HEK293 (cell line): ENCODE measurements at regions not wholly inside any gene's neighbourhood (a gene's known extent, or its start where the extent isn't known, plus 50 kb on each side); places are given as distances from the start of the nearest gene placed in this dataset.

Experiments
- CTCF ChIA-PET: fragments of 350-600 bp; formaldehyde crosslinking; extraction: SDS; loops from one replicate; lab custom pipeline; 2021; ENCODE audit warnings: antibody characterized with exemption; lab: Yijun Ruan, JAX
- POLR2A ChIA-PET: fragments of 300-600 bp; formaldehyde crosslinking; extraction: SDS; loops from one replicate; lab custom pipeline; 2020; ENCODE audit warnings: antibody characterized with exemption, inconsistent platforms; lab: Yijun Ruan, JAX
- H3K27ac ChIP-seq: fragments of 200-500 bp; sonication (Bioruptor generic); 2 replicates; pipeline ENCODE4 v1.5.1; 2014; ENCODE audit warnings: low read depth, low read length, control low read depth, inconsistent platforms; ENCODE audit errors: extremely low read depth
- H3K36me3 ChIP-seq, 2 experiments: fragments of 200-500 bp in 1 of 2; sonication (Bioruptor generic) in 1 of 2; 1 replicate in 1 of 2; 2 replicates in 1 of 2; pipeline ENCODE4 v1.5.1; 2014 to 2017; ENCODE audit warnings: inconsistent platforms in 2 of 2, low read length in 2 of 2; ENCODE audit not compliant: control insufficient read depth in 2 of 2, insufficient read depth in 1 of 2
- H3K4me1 ChIP-seq: fragments of 200-500 bp; sonication (Bioruptor generic); 2 replicates; pipeline ENCODE4 v1.5.1; 2014; ENCODE audit warnings: mild to moderate bottlenecking, low read length, inconsistent platforms; ENCODE audit not compliant: control insufficient read depth, insufficient read depth
- H3K4me3 ChIP-seq: 2 replicates; pipeline ENCODE4 v1.5.1; 2011; ENCODE audit warnings: low read depth, mild to moderate bottlenecking, control low read depth, low read length, moderate library complexity
- H3K9me3 ChIP-seq: fragments of 200-500 bp; sonication (Bioruptor generic); 2 replicates; pipeline ENCODE4 v1.5.1; 2014; ENCODE audit warnings: low read depth, low read length, inconsistent platforms; ENCODE audit not compliant: control insufficient read depth, insufficient read depth
- BCL11A ChIP-seq: fragments of 450-650 bp; formaldehyde crosslinking; IDR thresholded peaks from 2 replicates; pipeline ENCODE4 v1.5.1; 2016; ENCODE audit warnings: low read depth, missing biosample characterization, missing genetic modification characterization
- BCL11B ChIP-seq: fragments of 450-650 bp; formaldehyde crosslinking; IDR thresholded peaks from 2 replicates; pipeline ENCODE4 v1.5.1; 2016; ENCODE audit warnings: low read depth, missing biosample characterization, missing genetic modification characterization
- CTCF ChIP-seq: fragments of 450-650 bp; formaldehyde crosslinking; IDR thresholded peaks from 2 replicates; pipeline ENCODE4 v1.5.1; 2016; ENCODE audit warnings: missing biosample characterization, missing genetic modification characterization
- KLF1 ChIP-seq: fragments of 450-650 bp; formaldehyde crosslinking; IDR thresholded peaks from 2 replicates; pipeline ENCODE4 v1.5.1; 2016; ENCODE audit warnings: missing biosample characterization, missing genetic modification characterization
- PRDM6 ChIP-seq: fragments of 450-650 bp; formaldehyde crosslinking; IDR thresholded peaks from 2 replicates; pipeline ENCODE4 v1.5.1; 2017; ENCODE audit warnings: missing biosample characterization, missing genetic modification characterization
- REPIN1 ChIP-seq: fragments of 450-650 bp; formaldehyde crosslinking; IDR thresholded peaks from 2 replicates; pipeline ENCODE4 v1.5.1; 2017; ENCODE audit warnings: missing biosample characterization, missing genetic modification characterization, low read depth
- ZBTB1 ChIP-seq: fragments of 450-650 bp; formaldehyde crosslinking; IDR thresholded peaks from 2 replicates; pipeline ENCODE4 v1.5.1; 2016; ENCODE audit warnings: missing biosample characterization, missing genetic modification characterization
- ZBTB21 ChIP-seq: fragments of 450-650 bp; formaldehyde crosslinking; IDR thresholded peaks from 2 replicates; pipeline ENCODE4 v1.5.1; 2017; ENCODE audit warnings: missing biosample characterization, missing genetic modification characterization
- ZBTB8A ChIP-seq: fragments of 450-650 bp; formaldehyde crosslinking; IDR thresholded peaks from 2 replicates; pipeline ENCODE4 v1.5.1; 2016; ENCODE audit warnings: missing biosample characterization, missing genetic modification characterization
- ZFP37 ChIP-seq: fragments of 450-650 bp; formaldehyde crosslinking; IDR thresholded peaks from 2 replicates; pipeline ENCODE4 v1.5.1; 2016; ENCODE audit warnings: missing biosample characterization, missing genetic modification characterization
- ZFP69B ChIP-seq: fragments of 450-650 bp; formaldehyde crosslinking; IDR thresholded peaks from 2 replicates; pipeline ENCODE4 v1.5.1; 2016; ENCODE audit warnings: missing biosample characterization, missing genetic modification characterization
- ZNF132 ChIP-seq: fragments of 450-650 bp; formaldehyde crosslinking; IDR thresholded peaks from 2 replicates; pipeline ENCODE4 v1.5.1; 2017; ENCODE audit warnings: missing biosample characterization, missing genetic modification characterization, borderline replicate concordance
- ZNF157 ChIP-seq: fragments of 450-650 bp; formaldehyde crosslinking; IDR thresholded peaks from 2 replicates; pipeline ENCODE4 v1.5.1; 2016; ENCODE audit warnings: missing biosample characterization, missing genetic modification characterization
- ZNF223 ChIP-seq: fragments of 450-650 bp; formaldehyde crosslinking; IDR thresholded peaks from 2 replicates; pipeline ENCODE4 v1.5.1; 2016; ENCODE audit warnings: missing biosample characterization, missing genetic modification characterization
- ZNF24 ChIP-seq: fragments of 450-650 bp; formaldehyde crosslinking; IDR thresholded peaks from 2 replicates; pipeline ENCODE4 v1.5.1; 2016; ENCODE audit warnings: missing biosample characterization, missing genetic modification characterization
- ZNF302 ChIP-seq: fragments of 450-650 bp; formaldehyde crosslinking; IDR thresholded peaks from 2 replicates; pipeline ENCODE4 v1.5.1; 2016; ENCODE audit warnings: missing biosample characterization, missing genetic modification characterization, low read depth
- ZNF354C ChIP-seq: fragments of 450-650 bp; formaldehyde crosslinking; IDR thresholded peaks from 2 replicates; pipeline ENCODE4 v1.5.1; 2016; ENCODE audit warnings: missing biosample characterization, missing genetic modification characterization, low read depth, borderline replicate concordance
- ZNF544 ChIP-seq: fragments of 450-650 bp; formaldehyde crosslinking; IDR thresholded peaks from 2 replicates; pipeline ENCODE4 v1.5.0; 2017; ENCODE audit warnings: missing biosample characterization, missing genetic modification characterization
- ZNF549 ChIP-seq: fragments of 450-650 bp; IDR thresholded peaks from 2 replicates; pipeline ENCODE4 v1.5.1; 2018; ENCODE audit warnings: missing biosample characterization, missing genetic modification characterization, mild to moderate bottlenecking, inconsistent platforms, moderate library complexity
- ZNF555 ChIP-seq: fragments of 450-650 bp; formaldehyde crosslinking; conservative IDR thresholded peaks from 2 replicates; pipeline ENCODE4 v1.5.1; 2017; ENCODE audit warnings: missing biosample characterization, mild to moderate bottlenecking, missing genetic modification characterization, inconsistent platforms
- ZNF558 ChIP-seq: fragments of 450-650 bp; formaldehyde crosslinking; IDR thresholded peaks from 2 replicates; pipeline ENCODE4 v1.5.1; 2016; ENCODE audit warnings: missing biosample characterization, missing genetic modification characterization
- ZNF571 ChIP-seq: fragments of 450-650 bp; formaldehyde crosslinking; IDR thresholded peaks from 2 replicates; pipeline ENCODE4 v1.5.0; 2017; ENCODE audit warnings: missing biosample characterization, missing genetic modification characterization
- ZNF677 ChIP-seq: fragments of 450-650 bp; IDR thresholded peaks from 2 replicates; pipeline ENCODE4 v1.5.0; 2018; ENCODE audit warnings: missing biosample characterization, mild to moderate bottlenecking, missing genetic modification characterization, moderate library complexity
- ZNF692 ChIP-seq: fragments of 450-650 bp; formaldehyde crosslinking; IDR thresholded peaks from 2 replicates; pipeline ENCODE4 v1.5.1; 2016; ENCODE audit warnings: missing biosample characterization, missing genetic modification characterization
- TF ChIP-seq, protein P1 (sequence below): fragments of 450-650 bp; formaldehyde crosslinking; IDR thresholded peaks from 2 replicates; pipeline ENCODE4 v1.5.1; 2016; ENCODE audit warnings: missing biosample characterization, missing genetic modification characterization
- TF ChIP-seq, protein P2 (sequence below): sonication (generic); formaldehyde crosslinking; IDR thresholded peaks from 2 replicates; pipeline ENCODE4 v1.8.1; 2022; ENCODE audit warnings: mild to moderate bottlenecking, moderate library complexity, missing genetic modification reagents

DNA sequence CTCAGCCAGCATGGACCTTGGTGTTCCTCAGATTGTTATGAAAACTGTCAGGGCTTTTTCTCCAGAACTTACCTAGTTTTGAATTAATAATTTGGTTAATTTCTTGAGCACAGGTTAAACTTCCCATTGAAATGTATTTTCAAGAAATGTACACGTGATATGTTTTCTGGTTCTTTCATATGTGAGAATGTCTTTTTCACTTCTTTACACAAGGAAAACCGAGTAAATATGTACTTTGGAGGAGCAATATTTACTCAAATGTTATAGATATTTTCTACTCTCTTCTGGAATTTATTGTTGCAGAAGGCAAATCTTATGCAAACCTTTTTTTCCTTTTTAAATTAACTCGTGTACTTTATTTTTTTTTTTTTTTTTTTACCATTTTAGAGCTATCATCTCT lies 134.3 kb downstream of the AHR start:
- no peak overlapping the region for H3K4me3 ChIP-seq
- ChIA-PET CTCF (no interaction called here), POLR2A (no interaction called here)
- no peaks in the 10 kb centered on the region for H3K4me1 ChIP-seq
- H3K36me3 ChIP-seq = no peaks in the 10 kb centered on the region
- no peak overlapping the region for H3K27ac ChIP-seq
- no peak for TF ChIP-seq CTCF (tag by site-specific recombination)
- no peak for TF ChIP-seq ZNF571 (tag by site-specific recombination)
- no peak for TF ChIP-seq ZNF555 (tag by site-specific recombination)
- TF ChIP-seq ZNF302 = no peak
- no peaks in the 10 kb centered on the region for H3K9me3 ChIP-seq

DNA sequence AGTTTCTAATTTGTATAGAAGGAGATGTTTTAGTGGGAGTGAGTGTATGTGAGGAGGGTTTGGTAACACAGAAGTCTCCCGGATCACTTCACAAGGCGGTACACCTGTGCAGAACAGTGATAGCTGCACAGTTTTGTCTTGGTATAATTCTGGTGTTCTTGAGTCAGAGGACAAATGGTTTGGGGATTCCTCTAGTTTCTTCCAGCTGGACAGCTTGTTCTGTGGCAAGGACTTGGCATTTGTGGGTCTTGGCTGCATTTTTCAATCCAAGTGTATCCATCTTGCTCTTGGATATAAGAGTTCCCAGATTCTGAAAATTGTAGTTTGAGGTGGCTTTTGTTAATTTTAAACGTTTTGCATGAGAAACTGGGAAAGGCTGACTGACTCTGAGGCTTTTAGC lies 135.7 kb downstream of the AHR start:
- POLR2A ChIA-PET = no interaction called here
- H3K36me3 ChIP-seq = no peaks in the 10 kb centered on the region

DNA sequence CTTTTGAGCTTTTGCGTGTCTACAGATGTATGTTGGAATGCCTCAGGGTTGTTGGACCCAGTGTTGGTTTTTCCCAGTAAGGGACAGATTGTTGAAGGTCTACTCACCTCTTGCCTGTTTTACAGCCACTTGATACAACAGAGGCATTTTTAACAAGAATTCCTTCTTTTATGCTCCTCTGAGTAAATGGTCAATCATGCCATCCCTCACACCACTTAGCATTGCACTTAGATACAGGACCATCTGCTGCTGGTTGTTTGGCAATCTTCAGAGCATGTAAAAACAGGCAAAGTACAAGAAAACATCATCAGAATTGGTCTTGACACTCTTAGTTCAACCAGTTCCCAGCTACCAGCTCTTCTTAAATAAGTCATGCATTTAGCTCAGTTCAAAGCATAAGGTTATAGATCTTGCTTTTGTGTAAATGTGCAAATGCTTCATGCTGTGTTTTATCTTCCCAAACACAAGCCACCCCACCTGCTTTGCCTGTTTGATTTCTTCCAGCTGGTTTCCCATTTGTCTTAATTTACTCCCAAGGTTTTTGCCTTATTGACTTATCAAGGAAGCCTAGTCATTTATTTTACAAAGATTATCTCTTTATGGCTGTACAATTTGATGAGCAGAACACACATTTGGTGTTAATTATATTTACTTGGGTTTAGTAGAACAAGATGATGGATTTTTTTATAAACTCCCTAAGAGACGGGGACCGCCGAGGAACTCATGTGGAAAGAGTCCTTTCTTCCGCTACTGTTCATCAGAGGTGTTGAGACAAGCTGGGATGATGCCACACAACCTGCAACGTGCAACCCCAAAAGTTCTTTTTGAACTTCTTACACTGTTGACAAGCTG lies 136.6 kb downstream of the AHR start:
- no peak for TF ChIP-seq ZNF544 (tag by site-specific recombination)
- TF ChIP-seq REPIN1 = no peak
- no peak for TF ChIP-seq ZNF132 (tag by site-specific recombination)
- no peak for TF ChIP-seq ZBTB21 (tag by site-specific recombination)
- TF ChIP-seq ZFP69B (tag by site-specific recombination) = no peak
- TF ChIP-seq ZNF692 (tag by site-specific recombination) = no peak
- TF ChIP-seq ZNF157 (tag by site-specific recombination) = no peak
- TF ChIP-seq BCL11B = no peak
- no peak for TF ChIP-seq ZBTB8A
- TF ChIP-seq, protein P1, sequence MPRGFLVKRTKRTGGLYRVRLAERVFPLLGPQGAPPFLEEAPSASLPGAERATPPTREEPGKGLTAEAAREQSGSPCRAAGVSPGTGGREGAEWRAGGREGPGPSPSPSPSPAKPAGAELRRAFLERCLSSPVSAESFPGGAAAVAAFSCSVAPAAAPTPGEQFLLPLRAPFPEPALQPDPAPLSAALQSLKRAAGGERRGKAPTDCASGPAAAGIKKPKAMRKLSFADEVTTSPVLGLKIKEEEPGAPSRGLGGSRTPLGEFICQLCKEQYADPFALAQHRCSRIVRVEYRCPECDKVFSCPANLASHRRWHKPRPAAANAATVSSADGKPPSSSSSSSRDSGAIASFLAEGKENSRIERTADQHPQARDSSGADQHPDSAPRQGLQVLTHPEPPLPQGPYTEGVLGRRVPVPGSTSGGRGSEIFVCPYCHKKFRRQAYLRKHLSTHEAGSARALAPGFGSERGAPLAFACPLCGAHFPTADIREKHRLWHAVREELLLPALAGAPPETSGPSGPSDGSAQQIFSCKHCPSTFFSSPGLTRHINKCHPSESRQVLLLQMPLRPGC (tag by site-specific recombination) = no peak
- TF ChIP-seq ZNF549 (tag by site-specific recombination) = no peak
- no peak for TF ChIP-seq ZNF558
- TF ChIP-seq, all 188 proteins: peak for 0
- no peaks in the 10 kb centered on the region for H3K9me3 ChIP-seq
- CTCF ChIA-PET = interaction anchor here (0.6 to 0.7 kb wide), 2 partner anchors 25 to 239 kb away, joined by 3 to 6 read pairs; no protein-coding TSS in a partner anchor
- H3K36me3 ChIP-seq = no peaks in the 10 kb centered on the region
- H3K4me1 ChIP-seq = no peaks in the 10 kb centered on the region
- H3K4me3 ChIP-seq = no peak overlapping the region
- H3K27ac ChIP-seq = no peak overlapping the region
- POLR2A ChIA-PET = interaction anchor here (0.6 kb wide), 1 partner anchor 674 kb away, joined by 6 read pairs; no protein-coding TSS in a partner anchor

More for the DNA sequence above, 135.7 kb downstream of the AHR start:
- H3K27ac ChIP-seq = no peak overlapping the region
- H3K4me1 ChIP-seq = no peaks in the 10 kb centered on the region
- no peak overlapping the region for H3K4me3 ChIP-seq
- TF ChIP-seq BCL11A (tag by site-specific recombination) = no peak
- TF ChIP-seq, protein P2, sequence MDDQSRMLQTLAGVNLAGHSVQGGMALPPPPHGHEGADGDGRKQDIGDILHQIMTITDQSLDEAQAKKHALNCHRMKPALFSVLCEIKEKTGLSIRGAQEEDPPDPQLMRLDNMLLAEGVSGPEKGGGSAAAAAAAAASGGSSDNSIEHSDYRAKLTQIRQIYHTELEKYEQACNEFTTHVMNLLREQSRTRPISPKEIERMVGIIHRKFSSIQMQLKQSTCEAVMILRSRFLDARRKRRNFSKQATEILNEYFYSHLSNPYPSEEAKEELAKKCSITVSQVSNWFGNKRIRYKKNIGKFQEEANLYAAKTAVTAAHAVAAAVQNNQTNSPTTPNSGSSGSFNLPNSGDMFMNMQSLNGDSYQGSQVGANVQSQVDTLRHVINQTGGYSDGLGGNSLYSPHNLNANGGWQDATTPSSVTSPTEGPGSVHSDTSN (CRISPR knock-in tag) = no peak
- TF ChIP-seq PRDM6 (tag by site-specific recombination) = no peak
- TF ChIP-seq ZNF223 (tag by site-specific recombination) = no peak
- TF ChIP-seq ZFP37 (tag by site-specific recombination) = no peak
- no peak for TF ChIP-seq ZNF555 (tag by site-specific recombination)
- TF ChIP-seq ZNF354C (tag by site-specific recombination) = no peak
- TF ChIP-seq ZNF677 = no peak
- TF ChIP-seq ZNF24 (tag by site-specific recombination) = no peak
- no peak for TF ChIP-seq KLF1
- no peak for TF ChIP-seq ZBTB1
- H3K9me3 ChIP-seq = no peaks in the 10 kb centered on the region
- CTCF ChIA-PET = interaction anchor here (0.7 kb wide), 1 partner anchor 240 kb away, joined by 3 read pairs; no protein-coding TSS in a partner anchor
